ENCODE measurements at regions not wholly inside any gene's neighbourhood (a gene's known extent, or its start where the extent isn't known, plus 50 kb on each side); places are given as distances from the start of the nearest gene placed in this dataset.

- H3K27me3 ChIP-seq (ENCODE audit: control insufficient read depth in 5 of 5, insufficient read depth in 4 of 5, low read length in 5 of 5), result no peaks in the 10 kb centered on the region
- H3K9me3 ChIP-seq (ENCODE audit: control insufficient read depth in 5 of 5, low read length in 5 of 5), result no peaks in the 10 kb centered on the region
- H3K9ac ChIP-seq (ENCODE audit: low read length in 5 of 5), result no peak overlapping the region
- H3K27ac ChIP-seq (ENCODE audit: low read depth, low read length), result no peak overlapping the region
- H3K36me3 ChIP-seq (ENCODE audit: control insufficient read depth in 5 of 5, insufficient read depth in 5 of 5, low read length in 5 of 5), result peaks cover 0 to 22% (median 13%) of the 10 kb centered on the region in 5 donors
- H3K4me3 ChIP-seq (ENCODE audit: low read depth in 1 of 5, low read length in 5 of 5), result no peak overlapping the region
- H3K4me1 ChIP-seq (ENCODE audit: control insufficient read depth in 5 of 5, insufficient read depth in 5 of 5, low read length in 5 of 5), result peaks cover 0 to 18% (median 5%) of the 10 kb centered on the region in 5 donors
These were observed 81.3 kb upstream of the FRY start for GRCh38 chr13:31950111-31950815.

DNA sequence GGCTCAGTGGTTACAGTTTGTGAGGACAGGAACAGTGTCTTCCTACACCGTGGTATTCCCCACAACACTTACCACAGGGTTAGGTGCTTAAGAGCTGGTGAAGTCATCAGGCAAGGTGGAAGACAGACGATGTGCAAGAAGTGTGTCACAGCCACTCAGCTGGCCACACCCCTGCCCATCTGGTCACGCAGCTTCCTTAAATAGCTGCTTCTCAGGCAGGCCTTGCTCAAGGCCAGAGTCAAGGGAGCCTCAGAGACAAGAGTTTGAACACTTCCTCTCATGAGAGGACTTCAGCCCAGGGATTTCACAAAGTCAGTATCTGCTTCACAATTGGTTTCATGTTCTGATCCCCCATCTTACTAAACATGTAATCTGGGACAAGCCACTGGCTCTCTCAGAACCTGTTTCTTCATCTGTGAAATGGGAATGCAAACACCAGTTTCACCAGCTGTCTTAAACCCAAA, 80.3 kb upstream of the FRY start:
- Histone ChIP-seq H3K9ac (ENCODE audit: low read length in 5 of 5) (no peak overlapping the region), H3K27ac (ENCODE audit: low read depth, low read length) (no peak overlapping the region), H3K9me3 (ENCODE audit: control insufficient read depth in 5 of 5, low read length in 5 of 5) (no peaks in the 10 kb centered on the region), H3K4me3 (ENCODE audit: low read depth in 1 of 5, low read length in 5 of 5) (no peak overlapping the region), H3K27me3 (ENCODE audit: control insufficient read depth in 5 of 5, insufficient read depth in 4 of 5, low read length in 5 of 5) (no peaks in the 10 kb centered on the region), H3K36me3 (ENCODE audit: control insufficient read depth in 5 of 5, insufficient read depth in 5 of 5, low read length in 5 of 5) (peaks cover 0 to 22% (median 13%) of the 10 kb centered on the region in 5 donors), H3K4me1 (ENCODE audit: control insufficient read depth in 5 of 5, insufficient read depth in 5 of 5, low read length in 5 of 5) (peaks cover 0 to 9% (median 4%) of the 10 kb centered on the region in 5 donors)

GRCh38 chr13:31952641-31953380, 78.8 kb upstream of the FRY start:
- no peak overlapping the region for H3K4me3 ChIP-seq (ENCODE audit: low read depth in 1 of 5, low read length in 5 of 5)
- no peak overlapping the region for H3K9ac ChIP-seq (ENCODE audit: low read length in 5 of 5)
- H3K36me3 ChIP-seq (ENCODE audit: control insufficient read depth in 5 of 5, insufficient read depth in 5 of 5, low read length in 5 of 5), result peaks cover 0 to 21% (median 13%) of the 10 kb centered on the region in 5 donors
- no peaks in the 10 kb centered on the region for H3K27me3 ChIP-seq (ENCODE audit: control insufficient read depth in 5 of 5, insufficient read depth in 4 of 5, low read length in 5 of 5)
- no peak overlapping the region for H3K27ac ChIP-seq (ENCODE audit: low read depth, low read length)
- peaks cover 0 to 3% (median 0%) of the 10 kb centered on the region in 5 donors for H3K9me3 ChIP-seq (ENCODE audit: control insufficient read depth in 5 of 5, low read length in 5 of 5)
- peaks cover 0 to 4% (median 1%) of the 10 kb centered on the region in 5 donors for H3K4me1 ChIP-seq (ENCODE audit: control insufficient read depth in 5 of 5, insufficient read depth in 5 of 5, low read length in 5 of 5)

DNA sequence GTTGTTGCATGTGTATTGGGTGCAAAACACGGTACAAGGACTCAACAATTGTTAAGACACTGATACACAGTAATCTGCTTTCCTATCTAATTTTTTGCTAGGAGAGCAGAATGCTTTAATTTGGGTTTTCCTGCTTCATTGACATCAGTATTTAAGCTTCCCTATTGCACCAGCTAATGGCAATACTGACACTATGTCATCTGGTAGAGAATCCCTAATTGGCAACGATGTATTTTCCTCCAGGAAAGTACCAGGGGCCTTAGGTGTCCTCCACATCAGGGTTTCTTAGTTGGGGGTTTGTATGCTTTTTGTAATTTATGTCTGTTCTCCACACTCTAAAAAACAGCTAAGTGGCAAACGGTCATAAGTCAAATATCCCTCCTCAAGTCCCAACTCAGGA, 76.5 kb upstream of the FRY start:
- Histone ChIP-seq H3K36me3 (ENCODE audit: control insufficient read depth in 5 of 5, insufficient read depth in 5 of 5, low read length in 5 of 5) (peaks cover 0 to 11% (median 5%) of the 10 kb centered on the region in 5 donors), H3K27ac (ENCODE audit: low read depth, low read length) (no peak overlapping the region), H3K4me3 (ENCODE audit: low read depth in 1 of 5, low read length in 5 of 5) (no peak overlapping the region), H3K9ac (ENCODE audit: low read length in 5 of 5) (no peak overlapping the region), H3K9me3 (ENCODE audit: control insufficient read depth in 5 of 5, low read length in 5 of 5) (peaks cover 0 to 3% (median 0%) of the 10 kb centered on the region in 5 donors), H3K27me3 (ENCODE audit: control insufficient read depth in 5 of 5, insufficient read depth in 4 of 5, low read length in 5 of 5) (no peaks in the 10 kb centered on the region), H3K4me1 (ENCODE audit: control insufficient read depth in 5 of 5, insufficient read depth in 5 of 5, low read length in 5 of 5) (peaks cover 0 to 4% (median 0%) of the 10 kb centered on the region in 5 donors)

DNA sequence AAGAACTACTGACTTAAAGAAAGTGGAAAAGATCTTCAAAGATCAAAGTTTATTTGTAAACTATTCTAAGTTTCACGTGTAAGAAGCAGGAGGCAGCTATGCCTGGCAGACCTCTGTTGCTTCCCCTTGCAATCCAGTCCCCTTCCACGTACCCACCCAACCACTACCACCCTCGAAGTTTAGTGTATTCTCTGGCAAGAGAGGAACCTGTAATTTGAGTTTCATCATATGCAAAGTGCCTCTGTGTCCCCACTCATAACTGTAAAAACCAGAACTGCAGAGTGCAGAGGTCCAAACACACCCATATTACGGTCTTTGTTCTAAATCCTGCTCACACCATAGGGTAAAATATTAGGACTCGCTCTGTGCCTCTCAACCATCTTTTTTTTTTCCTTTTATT, 75.8 kb upstream of the FRY start:
- Histone ChIP-seq H3K36me3 (ENCODE audit: control insufficient read depth in 5 of 5, insufficient read depth in 5 of 5, low read length in 5 of 5) (peaks cover 0 to 8% (median 5%) of the 10 kb centered on the region in 5 donors), H3K9me3 (ENCODE audit: control insufficient read depth in 5 of 5, low read length in 5 of 5) (peaks cover 0 to 3% (median 0%) of the 10 kb centered on the region in 5 donors), H3K4me1 (ENCODE audit: control insufficient read depth in 5 of 5, insufficient read depth in 5 of 5, low read length in 5 of 5) (peaks cover 0 to 4% (median 0%) of the 10 kb centered on the region in 5 donors), H3K4me3 (ENCODE audit: low read depth in 1 of 5, low read length in 5 of 5) (no peak overlapping the region), H3K9ac (ENCODE audit: low read length in 5 of 5) (no peak overlapping the region), H3K27ac (ENCODE audit: low read depth, low read length) (no peak overlapping the region), H3K27me3 (ENCODE audit: control insufficient read depth in 5 of 5, insufficient read depth in 4 of 5, low read length in 5 of 5) (no peaks in the 10 kb centered on the region)

GRCh38 chr13:31956980-31957644, 74.5 kb upstream of the FRY start:
- H3K27ac ChIP-seq (ENCODE audit: low read depth, low read length), result no peak overlapping the region
- H3K9ac ChIP-seq (ENCODE audit: low read length in 5 of 5), result no peak overlapping the region
- H3K4me3 ChIP-seq (ENCODE audit: low read depth in 1 of 5, low read length in 5 of 5), result no peak overlapping the region
- peaks cover 0 to 3% (median 0%) of the 10 kb centered on the region in 5 donors for H3K9me3 ChIP-seq (ENCODE audit: control insufficient read depth in 5 of 5, low read length in 5 of 5)
- no peaks in the 10 kb centered on the region for H3K27me3 ChIP-seq (ENCODE audit: control insufficient read depth in 5 of 5, insufficient read depth in 4 of 5, low read length in 5 of 5)
- H3K4me1 ChIP-seq (ENCODE audit: control insufficient read depth in 5 of 5, insufficient read depth in 5 of 5, low read length in 5 of 5), result no peaks in the 10 kb centered on the region
- H3K36me3 ChIP-seq (ENCODE audit: control insufficient read depth in 5 of 5, insufficient read depth in 5 of 5, low read length in 5 of 5), result peaks cover 0 to 8% (median 5%) of the 10 kb centered on the region in 5 donors

GRCh38 chr13:31957772-31958171, 73.8 kb upstream of the FRY start:
- peaks cover 0 to 3% (median 0%) of the 10 kb centered on the region in 5 donors for H3K9me3 ChIP-seq (ENCODE audit: control insufficient read depth in 5 of 5, low read length in 5 of 5)
- H3K4me1 ChIP-seq (ENCODE audit: control insufficient read depth in 5 of 5, insufficient read depth in 5 of 5, low read length in 5 of 5), result no peaks in the 10 kb centered on the region
- no peak overlapping the region for H3K9ac ChIP-seq (ENCODE audit: low read length in 5 of 5)
- no peak overlapping the region for H3K27ac ChIP-seq (ENCODE audit: low read depth, low read length)
- no peak overlapping the region for H3K4me3 ChIP-seq (ENCODE audit: low read depth in 1 of 5, low read length in 5 of 5)
- H3K36me3 ChIP-seq (ENCODE audit: control insufficient read depth in 5 of 5, insufficient read depth in 5 of 5, low read length in 5 of 5), result peaks cover 0 to 4% (median 3%) of the 10 kb centered on the region in 5 donors
- H3K27me3 ChIP-seq (ENCODE audit: control insufficient read depth in 5 of 5, insufficient read depth in 4 of 5, low read length in 5 of 5), result no peaks in the 10 kb centered on the region

DNA sequence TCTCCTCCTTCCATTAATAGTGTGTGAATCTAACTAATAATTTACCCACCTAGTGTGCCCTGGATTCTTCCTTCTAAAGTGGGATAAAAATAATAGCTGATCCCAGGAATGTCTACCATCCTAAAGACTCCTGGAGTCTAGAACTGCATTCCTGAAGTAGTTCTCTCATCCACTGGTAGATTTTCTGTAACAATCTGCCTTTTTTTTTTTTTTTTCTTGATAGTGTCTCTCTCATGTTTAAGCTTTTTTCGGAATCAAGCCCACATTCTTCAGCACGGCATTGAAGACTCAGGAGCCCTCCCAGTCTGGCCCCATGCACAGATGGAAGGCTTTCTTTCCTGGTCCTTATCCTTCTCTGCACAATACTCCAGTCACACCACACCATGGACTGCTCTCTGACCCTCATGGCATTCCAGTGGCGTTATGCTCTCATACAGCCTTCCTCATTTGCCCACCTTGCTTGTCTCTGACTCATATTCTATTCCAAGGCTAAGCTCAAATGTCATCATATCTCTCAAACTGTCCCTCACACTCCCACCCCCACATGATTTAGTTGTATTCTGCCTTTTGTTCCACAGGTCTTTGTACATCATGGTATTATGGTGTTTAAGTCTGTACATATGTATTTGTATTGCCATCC, 68.7 kb upstream of the FRY start:
- Histone ChIP-seq H3K9me3 (ENCODE audit: control insufficient read depth in 5 of 5, low read length in 5 of 5) (peaks cover 0 to under 1% (median 0%) of the 10 kb centered on the region in 5 donors), H3K9ac (ENCODE audit: low read length in 5 of 5) (no peak overlapping the region), H3K27me3 (ENCODE audit: control insufficient read depth in 5 of 5, insufficient read depth in 4 of 5, low read length in 5 of 5) (no peaks in the 10 kb centered on the region), H3K36me3 (ENCODE audit: control insufficient read depth in 5 of 5, insufficient read depth in 5 of 5, low read length in 5 of 5) (no peaks in the 10 kb centered on the region), H3K27ac (ENCODE audit: low read depth, low read length) (no peak overlapping the region), H3K4me1 (ENCODE audit: control insufficient read depth in 5 of 5, insufficient read depth in 5 of 5, low read length in 5 of 5) (peaks cover 3 to 8% (median 7%) of the 10 kb centered on the region in 5 donors), H3K4me3 (ENCODE audit: low read depth in 1 of 5, low read length in 5 of 5) (no peak overlapping the region)

GRCh38 chr13:31963631-31964030, 67.9 kb upstream of the FRY start:
- no peaks in the 10 kb centered on the region for H3K9me3 ChIP-seq (ENCODE audit: control insufficient read depth in 5 of 5, low read length in 5 of 5)
- H3K9ac ChIP-seq (ENCODE audit: low read length in 5 of 5), result no peak overlapping the region
- H3K36me3 ChIP-seq (ENCODE audit: control insufficient read depth in 5 of 5, insufficient read depth in 5 of 5, low read length in 5 of 5), result no peaks in the 10 kb centered on the region
- H3K27ac ChIP-seq (ENCODE audit: low read depth, low read length), result no peak overlapping the region
- H3K4me3 ChIP-seq (ENCODE audit: low read depth in 1 of 5, low read length in 5 of 5), result no peak overlapping the region
- no peaks in the 10 kb centered on the region for H3K27me3 ChIP-seq (ENCODE audit: control insufficient read depth in 5 of 5, insufficient read depth in 4 of 5, low read length in 5 of 5)
- H3K4me1 ChIP-seq (ENCODE audit: control insufficient read depth in 5 of 5, insufficient read depth in 5 of 5, low read length in 5 of 5), result peaks cover 3 to 12% (median 7%) of the 10 kb centered on the region in 5 donors
